OCI-LY7 (cell line): ENCODE measurements at regions not wholly inside any gene's neighbourhood (a gene's known extent, or its start where the extent isn't known, plus 50 kb on each side); places are given as distances from the start of the nearest gene placed in this dataset.

Experiments used
- CTCF ChIP-seq: fragments of 200-600 bp; sonication (generic); conservative IDR thresholded peaks from 2 replicates; pipeline ENCODE4 v1.5.1; 2014; ENCODE audit warnings: mild to moderate bottlenecking, antibody characterized with exemption, low read length, moderate library complexity, mixed read lengths
- EZH2phosphoT487 ChIP-seq: fragments of 200-600 bp; sonication (generic); IDR thresholded peaks from 2 replicates; pipeline ENCODE4 v1.6.1; 2018; ENCODE audit warnings: low read depth, borderline replicate concordance, mild to moderate bottlenecking, mixed run types, antibody characterized with exemption, low read length, moderate library complexity, mixed read lengths

DNA sequence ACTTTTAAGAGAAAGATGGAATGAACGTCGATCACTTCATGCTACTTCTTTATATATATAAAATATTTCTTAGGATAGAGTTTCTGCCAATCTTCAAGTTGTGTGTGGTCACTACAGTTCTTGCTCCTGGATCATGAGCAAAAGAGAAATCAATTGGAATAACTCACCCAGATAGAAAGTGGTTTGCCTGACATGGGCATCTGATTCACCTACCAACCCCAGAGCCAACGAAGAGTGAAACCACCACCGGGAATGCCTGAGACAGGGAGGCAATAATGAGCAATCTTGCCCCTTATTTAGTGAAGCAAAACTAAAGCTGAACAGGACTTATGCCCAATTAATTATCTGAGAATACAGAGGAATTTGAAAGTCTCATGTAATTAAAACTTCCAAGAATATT, 250.2 kb upstream of the REG3G start:
- no peak for TF ChIP-seq CTCF
- TF ChIP-seq EZH2phosphoT487 = no peak
